ENCODE measurements at regions not wholly inside any gene's neighbourhood (a gene's known extent, or its start where the extent isn't known, plus 50 kb on each side); places are given as distances from the start of the nearest gene placed in this dataset.

- no peak for TF ChIP-seq CTCF (IDR thresholded peaks at IDR 0.05; ENCODE audit: insufficient read depth, missing control alignments)
- DNase-seq (ENCODE audit: insufficient read length, low spot score) (no peak), FAIRE-seq (no peak)
These were observed 245.4 kb downstream of the BMP4 start for GRCh38 chr14:53711205-53711604.

- FAIRE-seq: no peak
- DNase-seq (ENCODE audit: insufficient read length, low spot score): no peak
- no peak for TF ChIP-seq CTCF (IDR thresholded peaks at IDR 0.05; ENCODE audit: insufficient read depth, missing control alignments)
These were observed 246.0 kb downstream of the BMP4 start for GRCh38 chr14:53710615-53711014.

DNA sequence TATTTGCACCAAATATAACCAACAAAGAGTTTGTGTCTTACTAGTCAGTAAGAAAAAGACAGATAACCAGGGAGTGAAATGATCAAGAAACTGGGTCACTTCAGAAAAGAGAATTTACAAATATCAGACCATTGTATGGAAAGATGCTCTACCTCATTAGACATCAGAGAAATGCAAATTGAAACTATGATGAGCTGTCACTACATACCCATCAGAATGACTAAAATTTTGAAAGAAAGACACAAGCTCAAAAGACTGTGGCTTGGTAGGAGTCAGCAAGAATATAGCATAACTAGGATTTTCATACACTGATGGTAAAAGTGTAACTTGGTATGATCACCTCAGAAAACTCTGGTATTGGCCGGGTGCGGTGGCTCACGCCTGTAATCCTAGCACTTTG lies 247.2 kb downstream of the BMP4 start:
- FAIRE-seq: no peak
- no peak for TF ChIP-seq CTCF (IDR thresholded peaks at IDR 0.05; ENCODE audit: insufficient read depth, missing control alignments)
- no peak for DNase-seq (ENCODE audit: insufficient read length, low spot score)

DNA sequence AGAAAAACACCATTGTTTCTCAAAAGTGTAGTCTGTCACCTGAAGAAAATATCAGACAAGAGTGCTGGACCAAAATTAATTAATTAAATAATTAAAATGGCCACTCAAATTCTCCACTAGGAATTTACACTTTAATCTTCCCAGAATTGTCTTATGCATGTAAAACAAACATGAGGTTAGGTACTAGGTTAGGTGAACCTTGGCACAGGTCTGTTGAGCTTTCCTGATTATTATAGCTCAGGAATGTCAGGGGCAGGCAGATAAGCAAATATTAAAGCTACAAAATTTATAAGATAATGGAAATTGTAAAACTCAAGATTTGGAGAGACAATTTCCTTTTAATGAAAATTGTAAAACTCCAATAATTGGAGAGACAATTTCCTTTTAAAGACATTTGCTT lies 253.2 kb downstream of the BMP4 start:
- TF ChIP-seq CTCF (IDR thresholded peaks at IDR 0.05; ENCODE audit: insufficient read depth, missing control alignments): no peak
- FAIRE-seq: no peak
- DNase-seq (ENCODE audit: insufficient read length, low spot score): no peak

- no peak for TF ChIP-seq CTCF (IDR thresholded peaks at IDR 0.05; ENCODE audit: insufficient read depth, missing control alignments)
- no peak for DNase-seq (ENCODE audit: insufficient read length, low spot score)
- FAIRE-seq: no peak
These were observed 255.3 kb downstream of the BMP4 start for GRCh38 chr14:53701108-53701875.

GRCh38 chr14:53696217-53696965 lies 260.2 kb downstream of the BMP4 start:
- no peak for DNase-seq (ENCODE audit: insufficient read length, low spot score)
- no peak for FAIRE-seq
- no peak for TF ChIP-seq CTCF (IDR thresholded peaks at IDR 0.05; ENCODE audit: insufficient read depth, missing control alignments)

DNA sequence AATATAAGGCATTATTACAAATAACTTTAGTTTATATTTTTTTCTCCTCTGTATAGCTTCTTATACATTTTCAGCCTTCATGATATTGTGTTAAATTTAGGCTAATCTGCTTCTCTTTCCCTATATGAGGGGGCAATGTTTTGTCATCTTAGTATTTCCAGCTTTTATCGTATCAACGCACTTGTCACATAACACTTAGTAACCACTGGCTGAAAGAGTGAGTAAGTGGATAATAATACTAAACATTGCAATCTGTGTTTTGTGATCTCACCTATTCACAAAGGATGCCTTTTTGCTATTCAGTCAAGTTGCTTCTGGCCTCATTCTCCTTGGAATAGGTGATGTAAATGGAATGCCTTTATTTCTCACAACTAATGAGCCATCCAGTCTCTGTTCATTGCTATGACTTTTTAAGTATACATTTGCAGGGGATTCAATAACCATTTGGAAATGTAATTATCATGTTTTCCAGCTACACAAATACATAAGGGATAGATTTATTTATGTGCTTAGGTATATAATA lies 260.9 kb downstream of the BMP4 start:
- TF ChIP-seq CTCF (IDR thresholded peaks at IDR 0.05; ENCODE audit: insufficient read depth, missing control alignments): no peak
- DNase-seq (ENCODE audit: insufficient read length, low spot score): no peak
- no peak for FAIRE-seq

All from D721Med (cell line).